PC-9 (cell line): ENCODE measurements at regions not wholly inside any gene's neighbourhood (a gene's known extent, or its start where the extent isn't known, plus 50 kb on each side); places are given as distances from the start of the nearest gene placed in this dataset.

Experiments used
- BruUV-seq: library from RNA; stranded (reverse); fragments of 400-500 nt; replicated peaks from 2 replicates; lab custom pipeline; 2021; lab: Mats Ljungman, UMichigan
- CTCF ChIA-PET: fragments of 300-600 bp; sonication (Branson Sonifier 250); formaldehyde crosslinking; loops from one replicate; lab custom pipeline; 2022; ENCODE audit warnings: antibody characterized with exemption; lab: Charles Lee
- POLR2A ChIA-PET: fragments of 300-600 bp; sonication (Branson Sonifier 250); formaldehyde crosslinking; loops from one replicate; lab custom pipeline; 2022; ENCODE audit warnings: antibody characterized with exemption; ENCODE audit not compliant: unreplicated experiment; lab: Charles Lee
- DNase-seq, 2 experiments: peaks; one replicate each; pipeline versions ENCODE4 v3.0.0 to v3.0.0-alpha.2; 2015 to 2022; ENCODE audit warnings: mixed read lengths in 1 of 2
- H2AFZ ChIP-seq: fragments of 200-600 bp; sonication (generic); 2 replicates; pipeline ENCODE4 v1.8.1; 2017; ENCODE audit warnings: antibody characterized with exemption
- H3F3A ChIP-seq: fragments of 200-600 bp; sonication (generic); 2 replicates; pipeline ENCODE4 v1.8.1; 2017; ENCODE audit warnings: antibody characterized with exemption, mild to moderate bottlenecking, low read depth; ENCODE audit not compliant: insufficient read depth
- H3K27ac ChIP-seq: fragments of 200-600 bp; sonication (generic); 2 replicates; pipeline ENCODE4 v1.6.1; 2016; ENCODE audit warnings: mixed run types
- H3K27me3 ChIP-seq: fragments of 200-600 bp; sonication (generic); 2 replicates; pipeline ENCODE4 v1.6.1; 2016; ENCODE audit warnings: low read depth, mixed run types; ENCODE audit not compliant: insufficient read depth
- H3K36me3 ChIP-seq: fragments of 200-600 bp; sonication (generic); 2 replicates; pipeline ENCODE4 v1.6.1; 2016; ENCODE audit warnings: low read depth, mixed run types
- H3K4me1 ChIP-seq: fragments of 200-600 bp; sonication (generic); replicated peaks from 2 replicates; pipeline ENCODE4 v1.6.1; 2016; ENCODE audit warnings: mixed run types; ENCODE audit not compliant: insufficient read depth
- H3K4me2 ChIP-seq: fragments of 200-600 bp; sonication (generic); 2 replicates; pipeline ENCODE4 v1.6.1; 2017; ENCODE audit warnings: mixed run types
- H3K4me3 ChIP-seq: fragments of 200-600 bp; sonication (generic); 2 replicates; pipeline ENCODE4 v1.6.1; 2016; ENCODE audit warnings: mixed run types
- H3K79me2 ChIP-seq: fragments of 200-600 bp; sonication (generic); 2 replicates; pipeline ENCODE4 v1.6.1; 2017; ENCODE audit warnings: low read depth, mixed run types
- H3K9me2 ChIP-seq: fragments of 200-600 bp; sonication (generic); 2 replicates; pipeline ENCODE4 v1.8.1; 2017; ENCODE audit warnings: mild to moderate bottlenecking; ENCODE audit not compliant: insufficient read depth
- H3K9me3 ChIP-seq: fragments of 200-600 bp; sonication (generic); 2 replicates; pipeline ENCODE4 v1.8.1; 2016; ENCODE audit warnings: low read depth; ENCODE audit not compliant: insufficient read depth
- H4K20me1 ChIP-seq: fragments of 200-600 bp; sonication (generic); 2 replicates; pipeline ENCODE4 v1.8.1; 2017; ENCODE audit not compliant: insufficient read depth
- CTCF ChIP-seq: fragments of 200-600 bp; sonication (generic); conservative IDR thresholded peaks from 2 replicates; pipeline ENCODE4 v1.6.1; 2017; ENCODE audit warnings: mixed run types, antibody characterized with exemption, mild to moderate bottlenecking, moderate library complexity
- EZH2 ChIP-seq: fragments of 200-600 bp; sonication (generic); IDR thresholded peaks from 2 replicates; pipeline ENCODE4 v1.8.0; 2017; ENCODE audit warnings: antibody characterized with exemption, low read depth
- intact Hi-C: fragments of 100-400 bp; cut with micrococcal nuclease; formaldehyde crosslinking; loops from one replicate; pipeline ENCODE4 v1.10.0; 2022; ENCODE audit not compliant: unreplicated experiment

GRCh38 chr2:156023229-156023869 lies 309.2 kb downstream of the NR4A2 start:
- no peak overlapping the region for H3K4me3 ChIP-seq
- H3F3A ChIP-seq: peaks cover 8% of the 10 kb centered on the region
- peaks cover 18% of the 10 kb centered on the region for H3K4me1 ChIP-seq
- no peak overlapping the region for H3K4me2 ChIP-seq
- DNase-seq: no peak
- no peak overlapping the region for H2AFZ ChIP-seq
- CTCF ChIA-PET: no interaction called here
- no TSS peak for BruUV-seq
- no peaks in the 10 kb centered on the region for H3K79me2 ChIP-seq
- H3K36me3 ChIP-seq: no peaks in the 10 kb centered on the region
- POLR2A ChIA-PET: no interaction called here
- intact Hi-C loops: loop anchor here (5.0 kb wide), 1 partner anchor 159 kb away; no protein-coding TSS in a partner anchor
- H3K9me2 ChIP-seq: no peaks in the 10 kb centered on the region
- no peaks in the 10 kb centered on the region for H3K27me3 ChIP-seq
- H4K20me1 ChIP-seq: no peaks in the 10 kb centered on the region
- no peaks in the 10 kb centered on the region for H3K9me3 ChIP-seq
- H3K27ac ChIP-seq: no peak overlapping the region
- no peak for TF ChIP-seq CTCF
- TF ChIP-seq EZH2: no peak

- Histone ChIP-seq H2AFZ (0 out of 2 replicates have a peak overlapping the region, but pooled peaks have one; percentile 27), H3K36me3 (no peaks in the 10 kb centered on the region), H4K20me1 (no peaks in the 10 kb centered on the region), H3K27ac (peak overlapping the region; percentile 77), H3K9me3 (no peaks in the 10 kb centered on the region), H3K4me3 (peak overlapping the region; percentile 31; the same call in 1 of the 2 replicates), H3F3A (peaks cover 8% of the 10 kb centered on the region), H3K9me2 (no peaks in the 10 kb centered on the region), H3K4me2 (peak overlapping the region; percentile 58), H3K27me3 (no peaks in the 10 kb centered on the region), H3K79me2 (no peaks in the 10 kb centered on the region), H3K4me1 (peaks cover 24% of the 10 kb centered on the region)
- ChIA-PET POLR2A (no interaction called here), CTCF (no interaction called here)
- no TSS peak for BruUV-seq
- peak; percentile 19 to 84 for DNase-seq
- TF ChIP-seq EZH2: no peak
- no peak for TF ChIP-seq CTCF
- intact Hi-C loops: loop anchor here (5.0 kb wide), 1 partner anchor 161 kb away; no protein-coding TSS in a partner anchor
Measured at GRCh38 chr2:156021146-156022040, 311.1 kb downstream of the NR4A2 start.

- no peak for DNase-seq
- no peaks in the 10 kb centered on the region for H3K9me2 ChIP-seq
- no TSS peak for BruUV-seq
- no peak overlapping the region for H3K4me3 ChIP-seq
- no peak overlapping the region for H2AFZ ChIP-seq
- ChIA-PET CTCF (no interaction called here), POLR2A (no interaction called here)
- no peak overlapping the region for H3K27ac ChIP-seq
- H3K27me3 ChIP-seq: no peaks in the 10 kb centered on the region
- H3K4me2 ChIP-seq: no peak overlapping the region
- no peaks in the 10 kb centered on the region for H3K9me3 ChIP-seq
- TF ChIP-seq EZH2 (no peak), CTCF (no peak)
- peaks cover 8% of the 10 kb centered on the region for H3F3A ChIP-seq
- intact Hi-C loops: no loop called here
- H4K20me1 ChIP-seq: no peaks in the 10 kb centered on the region
- H3K4me1 ChIP-seq: peaks cover 24% of the 10 kb centered on the region
- no peaks in the 10 kb centered on the region for H3K36me3 ChIP-seq
- H3K79me2 ChIP-seq: no peaks in the 10 kb centered on the region
Measured at GRCh38 chr2:156019341-156019740, 313.2 kb downstream of the NR4A2 start.
